ENCODE measurements at regions not wholly inside any gene's neighbourhood (a gene's known extent, or its start where the extent isn't known, plus 50 kb on each side); places are given as distances from the start of the nearest gene placed in this dataset.
"Not testable (repeated sequence)": the region's sequence is repeated elsewhere in the genome, so short reads cannot be mapped to it uniquely, and the experiment has no call there.

DNA sequence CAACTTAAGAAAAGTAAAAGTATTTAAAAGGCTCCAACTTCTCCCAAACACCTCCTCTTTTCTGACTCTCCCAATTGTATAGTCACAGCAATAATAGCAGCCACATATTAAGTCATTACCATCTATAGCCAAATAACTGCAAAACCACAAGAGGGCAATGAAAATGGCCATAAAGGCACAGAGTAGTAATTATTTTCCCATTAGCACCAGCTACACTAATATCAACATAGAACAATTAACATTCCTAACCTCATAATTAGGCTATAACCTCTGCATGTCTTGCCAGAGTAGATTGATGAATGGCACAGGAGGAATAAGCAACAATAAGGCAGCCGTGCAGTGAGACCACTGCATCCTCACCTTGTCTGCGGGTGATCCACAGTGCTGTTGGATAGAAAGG, 226.4 kb upstream of the SERP2 start:
- Mint-ChIP-seq H3K4me3 (no peak overlapping the region), H3K36me3 (ENCODE audit: low read depth) (no peaks in the 10 kb centered on the region)

DNA sequence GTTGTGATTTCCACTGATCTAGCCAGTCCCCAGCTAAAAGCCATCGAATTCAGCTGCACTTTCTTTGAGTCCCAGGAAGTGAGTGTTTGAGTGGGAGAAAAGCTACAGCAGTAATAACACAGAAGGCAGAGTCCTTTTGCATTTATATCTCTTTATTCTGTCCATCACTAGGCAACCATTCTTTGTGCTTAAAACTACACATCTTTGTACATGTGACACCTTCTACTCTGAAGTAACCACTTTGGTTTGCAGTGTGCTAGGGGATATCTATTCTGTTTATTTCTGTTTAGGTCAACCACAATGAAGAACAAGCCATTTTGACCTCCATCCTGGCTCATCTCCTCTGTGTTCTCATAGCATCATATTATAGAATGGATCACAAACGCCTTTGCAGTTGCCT, 226.0 kb upstream of the SERP2 start:
- H3K27ac Mint-ChIP-seq: no peak overlapping the region
- H3K4me3 Mint-ChIP-seq: no peak overlapping the region
- no peaks in the 10 kb centered on the region for H3K36me3 Mint-ChIP-seq (ENCODE audit: low read depth)
- peaks cover 7% of the 10 kb centered on the region; the same call in 1 of the 2 replicates for H3K4me1 Mint-ChIP-seq (ENCODE audit: low read depth)
- TF ChIP-seq, protein P1, sequence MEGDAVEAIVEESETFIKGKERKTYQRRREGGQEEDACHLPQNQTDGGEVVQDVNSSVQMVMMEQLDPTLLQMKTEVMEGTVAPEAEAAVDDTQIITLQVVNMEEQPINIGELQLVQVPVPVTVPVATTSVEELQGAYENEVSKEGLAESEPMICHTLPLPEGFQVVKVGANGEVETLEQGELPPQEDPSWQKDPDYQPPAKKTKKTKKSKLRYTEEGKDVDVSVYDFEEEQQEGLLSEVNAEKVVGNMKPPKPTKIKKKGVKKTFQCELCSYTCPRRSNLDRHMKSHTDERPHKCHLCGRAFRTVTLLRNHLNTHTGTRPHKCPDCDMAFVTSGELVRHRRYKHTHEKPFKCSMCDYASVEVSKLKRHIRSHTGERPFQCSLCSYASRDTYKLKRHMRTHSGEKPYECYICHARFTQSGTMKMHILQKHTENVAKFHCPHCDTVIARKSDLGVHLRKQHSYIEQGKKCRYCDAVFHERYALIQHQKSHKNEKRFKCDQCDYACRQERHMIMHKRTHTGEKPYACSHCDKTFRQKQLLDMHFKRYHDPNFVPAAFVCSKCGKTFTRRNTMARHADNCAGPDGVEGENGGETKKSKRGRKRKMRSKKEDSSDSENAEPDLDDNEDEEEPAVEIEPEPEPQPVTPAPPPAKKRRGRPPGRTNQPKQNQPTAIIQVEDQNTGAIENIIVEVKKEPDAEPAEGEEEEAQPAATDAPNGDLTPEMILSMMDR (IDR thresholded peaks at IDR 0.05): no peak
- H3K9me3 Mint-ChIP-seq: no peaks in the 10 kb centered on the region
- H3K27me3 Mint-ChIP-seq (ENCODE audit: insufficient read depth): peaks cover 12% of the 10 kb centered on the region
- DNase-seq: no peak

More for the DNA sequence above, 226.4 kb upstream of the SERP2 start:
- H3K4me1 Mint-ChIP-seq (ENCODE audit: low read depth): peaks cover 7% of the 10 kb centered on the region; the same call in 1 of the 2 replicates
- peaks cover 12% of the 10 kb centered on the region for H3K27me3 Mint-ChIP-seq (ENCODE audit: insufficient read depth)
- H3K9me3 Mint-ChIP-seq: no peaks in the 10 kb centered on the region
- DNase-seq: no peak
- no peak overlapping the region for H3K27ac Mint-ChIP-seq
- TF ChIP-seq, protein P1 (IDR thresholded peaks at IDR 0.05): no peak

DNA sequence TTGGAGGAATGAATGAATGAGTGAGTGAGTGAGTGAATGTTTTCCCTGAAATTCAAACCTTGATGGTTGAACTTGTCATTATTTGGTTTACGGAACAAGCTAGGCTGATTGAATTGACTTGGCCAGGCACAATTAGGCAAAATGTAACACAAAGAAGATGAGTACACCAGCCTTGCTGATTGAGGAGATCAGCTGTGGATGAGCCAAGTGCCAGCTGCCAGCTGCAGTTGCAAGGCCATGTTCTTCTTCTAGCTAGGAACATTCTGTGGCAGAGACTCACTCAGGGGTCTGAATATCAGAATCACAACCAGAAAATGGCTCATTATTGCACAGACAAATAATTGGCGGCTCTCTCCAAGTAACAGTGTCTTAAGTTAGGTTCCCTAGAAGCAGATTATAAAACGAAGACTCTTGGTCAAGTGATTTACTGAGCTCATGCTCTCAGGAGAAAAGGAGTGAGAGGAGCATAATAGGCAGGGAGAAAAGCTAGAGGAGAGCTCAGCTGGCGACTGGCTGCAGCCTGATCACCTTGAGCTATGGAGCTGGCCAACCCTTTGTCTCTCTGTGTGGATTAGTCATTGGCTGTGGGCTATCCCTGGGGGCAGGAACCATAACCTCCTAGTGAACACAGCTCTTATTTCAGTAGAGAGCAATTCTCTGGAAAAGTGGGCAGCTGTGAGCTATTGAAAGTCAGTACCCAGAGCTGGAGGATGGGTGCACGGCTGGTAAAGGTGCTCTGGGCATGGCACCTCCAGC, 225.3 kb upstream of the SERP2 start:
- H3K4me1 Mint-ChIP-seq (ENCODE audit: low read depth): peaks cover 1% of the 10 kb centered on the region; the same call in 1 of the 2 replicates
- no peak for DNase-seq

DNA sequence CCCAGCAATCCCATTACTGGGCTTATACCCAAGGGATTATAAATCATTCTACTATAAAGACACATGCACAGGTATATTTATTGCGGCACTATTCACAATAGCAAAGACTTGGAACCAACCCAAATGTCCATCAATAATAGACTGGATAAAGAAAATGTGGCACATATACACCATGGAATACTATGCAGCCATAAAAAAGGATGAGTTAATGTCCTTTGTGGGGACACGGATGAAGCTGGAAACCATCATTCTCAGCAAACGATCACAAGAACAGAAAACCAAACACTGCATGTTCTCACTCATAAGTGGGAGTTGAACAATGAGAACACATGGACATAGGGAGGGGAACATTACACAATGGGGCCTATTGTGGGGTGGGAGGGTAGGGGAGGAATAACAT, 224.4 kb upstream of the SERP2 start:
- not testable (repeated sequence) for H3K4me1 Mint-ChIP-seq (ENCODE audit: low read depth); H3K27ac Mint-ChIP-seq; H3K4me3 Mint-ChIP-seq; DNase-seq; H3K9me3 Mint-ChIP-seq; H3K27me3 Mint-ChIP-seq (ENCODE audit: insufficient read depth); H3K36me3 Mint-ChIP-seq (ENCODE audit: low read depth)

More for the DNA sequence above, 225.3 kb upstream of the SERP2 start:
- peaks cover 14% of the 10 kb centered on the region for H3K27me3 Mint-ChIP-seq (ENCODE audit: insufficient read depth)
- no peaks in the 10 kb centered on the region for H3K9me3 Mint-ChIP-seq
- H3K36me3 Mint-ChIP-seq (ENCODE audit: low read depth): no peaks in the 10 kb centered on the region
- H3K4me3 Mint-ChIP-seq: no peak overlapping the region
- TF ChIP-seq, protein P1 (IDR thresholded peaks at IDR 0.05): no peak
- H3K27ac Mint-ChIP-seq: no peak overlapping the region

DNA sequence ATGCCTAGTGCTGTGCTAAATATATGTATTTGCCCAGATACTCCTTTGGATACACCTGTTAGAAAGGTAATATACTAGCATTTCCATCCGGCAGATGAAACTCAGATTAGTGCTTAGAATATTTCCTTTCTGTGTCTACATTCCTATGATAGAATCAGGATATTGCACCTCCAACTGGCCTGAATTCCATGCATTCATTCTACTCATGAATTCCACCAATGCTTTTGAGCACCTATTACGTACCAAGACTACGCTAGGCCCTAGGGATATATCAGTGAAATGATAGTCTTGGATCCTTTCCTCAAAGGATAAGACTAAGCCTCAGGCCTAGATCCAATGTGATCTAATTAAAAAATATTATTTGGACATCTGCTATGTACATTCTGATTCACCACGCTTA, 223.8 kb upstream of the SERP2 start:
- Mint-ChIP-seq H3K27me3 (ENCODE audit: insufficient read depth) (peaks cover 8% of the 10 kb centered on the region), H3K4me3 (no peak overlapping the region), H3K4me1 (ENCODE audit: low read depth) (no peaks in the 10 kb centered on the region), H3K27ac (no peak overlapping the region), H3K9me3 (no peaks in the 10 kb centered on the region), H3K36me3 (ENCODE audit: low read depth) (no peaks in the 10 kb centered on the region)
- TF ChIP-seq, protein P1 (IDR thresholded peaks at IDR 0.05): no peak
- DNase-seq: no peak

DNA sequence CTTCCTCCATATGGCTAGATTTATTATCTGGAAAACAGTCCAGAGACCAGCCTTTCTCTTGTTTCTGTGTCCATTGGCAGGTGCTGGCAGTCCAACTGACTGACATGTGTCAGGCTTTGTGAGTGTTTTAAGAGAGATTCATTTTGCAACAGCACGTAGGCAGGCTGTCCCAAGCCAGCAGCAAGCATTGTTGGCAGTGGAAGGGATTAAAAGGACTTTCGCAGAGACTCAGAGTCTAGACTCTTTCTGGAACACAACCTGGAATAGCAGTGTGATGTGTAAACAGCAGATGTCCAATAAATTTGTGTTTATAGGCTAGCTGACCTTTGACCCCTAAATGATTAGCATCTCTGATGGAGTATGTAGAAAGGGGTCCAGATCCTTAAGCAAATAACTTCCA, 222.2 kb upstream of the SERP2 start:
- DNase-seq: no peak
- H3K36me3 Mint-ChIP-seq (ENCODE audit: low read depth): no peaks in the 10 kb centered on the region
- H3K27ac Mint-ChIP-seq: no peak overlapping the region
- H3K9me3 Mint-ChIP-seq: no peaks in the 10 kb centered on the region
- H3K4me3 Mint-ChIP-seq: no peak overlapping the region
- TF ChIP-seq, protein P1 (IDR thresholded peaks at IDR 0.05): no peak
- H3K4me1 Mint-ChIP-seq (ENCODE audit: low read depth): peaks cover 10% of the 10 kb centered on the region
- peaks cover 3% of the 10 kb centered on the region for H3K27me3 Mint-ChIP-seq (ENCODE audit: insufficient read depth)

Measured in HFFc6 (cell line).